GM10266 (cell line): ENCODE measurements at regions not wholly inside any gene's neighbourhood (a gene's known extent, or its start where the extent isn't known, plus 50 kb on each side); places are given as distances from the start of the nearest gene placed in this dataset.

Experiments
- DNase-seq: peaks from one replicate; pipeline ENCODE4 v3.0.0; 2012; ENCODE audit errors: extremely low spot score
- CTCF ChIP-seq: IDR thresholded peaks from 2 replicates; pipeline ENCODE4 v1.5.1; 2012; ENCODE audit warnings: mild to moderate bottlenecking, low read depth; ENCODE audit not compliant: control insufficient read depth, insufficient read depth; ENCODE audit errors: missing control alignments

- no peak for DNase-seq
- TF ChIP-seq CTCF: no peak
These were observed 412.6 kb downstream of the PTH2R start for GRCh38 chr2:208819190-208819589.

GRCh38 chr2:208820014-208820688, 413.6 kb downstream of the PTH2R start:
- TF ChIP-seq CTCF: peak; percentile 4
- DNase-seq: no peak

- DNase-seq: no peak
- TF ChIP-seq CTCF: no peak
These were observed 420.5 kb downstream of the PTH2R start for GRCh38 chr2:208827109-208827508.

GRCh38 chr2:208827549-208828221, 421.1 kb downstream of the PTH2R start:
- TF ChIP-seq CTCF: no peak
- DNase-seq: no peak

GRCh38 chr2:208830203-208830602, 423.6 kb downstream of the PTH2R start:
- no peak for DNase-seq
- no peak for TF ChIP-seq CTCF

GRCh38 chr2:208847651-208848050, 441.1 kb downstream of the PTH2R start:
- DNase-seq: no peak
- no peak for TF ChIP-seq CTCF

GRCh38 chr2:208854717-208855116, 448.1 kb downstream of the PTH2R start:
- DNase-seq: no peak
- TF ChIP-seq CTCF: no peak
